ENCODE measurements at regions not wholly inside any gene's neighbourhood (a gene's known extent, or its start where the extent isn't known, plus 50 kb on each side); places are given as distances from the start of the nearest gene placed in this dataset.

GRCh38 chr5:16326137-16326536 lies 139.5 kb downstream of the ZNF622 start:
- H3K27ac Mint-ChIP-seq: no peak overlapping the region
- H3K4me1 Mint-ChIP-seq: no peaks in the 10 kb centered on the region
- intact Hi-C loops (cut with micrococcal nuclease): no loop called here
- POLR2A ChIA-PET: no interaction called here
- no peaks in the 10 kb centered on the region for H3K9me3 Mint-ChIP-seq
- no peak for TF ChIP-seq CTCF (IDR thresholded peaks at IDR 0.05)
- no peaks in the 10 kb centered on the region for H3K36me3 Mint-ChIP-seq (ENCODE audit: low read depth)
- H3K4me3 Mint-ChIP-seq: no peak overlapping the region
- CTCF ChIA-PET: no interaction called here
- DNase-seq: no peak
- no peaks in the 10 kb centered on the region for H3K27me3 Mint-ChIP-seq
- no peak for ATAC-seq (ENCODE audit: low read depth)

- no peaks in the 10 kb centered on the region for H3K36me3 Mint-ChIP-seq (ENCODE audit: low read depth)
- no peaks in the 10 kb centered on the region for H3K4me1 Mint-ChIP-seq
- CTCF ChIA-PET: no interaction called here
These were observed 141.7 kb upstream of the MARCHF11 start for GRCh38 chr5:16321284-16321683.

GRCh38 chr5:16315501-16315900 lies 135.9 kb upstream of the MARCHF11 start:
- no peak overlapping the region for H3K27ac Mint-ChIP-seq
- H3K27me3 Mint-ChIP-seq: no peaks in the 10 kb centered on the region
- no peak for TF ChIP-seq CTCF (IDR thresholded peaks at IDR 0.05)
- H3K4me3 Mint-ChIP-seq: no peak overlapping the region
- ATAC-seq (ENCODE audit: low read depth) (no peak), DNase-seq (no peak)
- CTCF ChIA-PET: no interaction called here
- no peaks in the 10 kb centered on the region for H3K36me3 Mint-ChIP-seq (ENCODE audit: low read depth)
- intact Hi-C loops (cut with micrococcal nuclease): no loop called here
- no peaks in the 10 kb centered on the region for H3K9me3 Mint-ChIP-seq
- POLR2A ChIA-PET: no interaction called here
- no peaks in the 10 kb centered on the region for H3K4me1 Mint-ChIP-seq

More at GRCh38 chr5:16321284-16321683, 141.7 kb upstream of the MARCHF11 start:
- no peak for TF ChIP-seq CTCF (IDR thresholded peaks at IDR 0.05)
- no peak for ATAC-seq (ENCODE audit: low read depth)
- Mint-ChIP-seq H3K27me3 (no peaks in the 10 kb centered on the region), H3K4me3 (no peak overlapping the region), H3K9me3 (no peaks in the 10 kb centered on the region), H3K27ac (no peak overlapping the region)
- intact Hi-C loops (cut with micrococcal nuclease): no loop called here
- no peak for DNase-seq
- POLR2A ChIA-PET: no interaction called here

- Mint-ChIP-seq H3K4me3 (no peak overlapping the region), H3K4me1 (no peaks in the 10 kb centered on the region), H3K27me3 (no peaks in the 10 kb centered on the region), H3K9me3 (no peaks in the 10 kb centered on the region), H3K27ac (no peak overlapping the region), H3K36me3 (ENCODE audit: low read depth) (no peaks in the 10 kb centered on the region)
- ATAC-seq (ENCODE audit: low read depth) (no peak), DNase-seq (no peak)
- intact Hi-C loops (cut with micrococcal nuclease): no loop called here
- ChIA-PET CTCF (no interaction called here), POLR2A (no interaction called here)
- no peak for TF ChIP-seq CTCF (IDR thresholded peaks at IDR 0.05)
These were observed 134.2 kb upstream of the MARCHF11 start for GRCh38 chr5:16313761-16314160.

GRCh38 chr5:16312785-16313184 lies 133.2 kb upstream of the MARCHF11 start:
- no peak for ATAC-seq (ENCODE audit: low read depth)
- CTCF ChIA-PET: no interaction called here
- POLR2A ChIA-PET: no interaction called here

More at GRCh38 chr5:16312785-16313184, 133.2 kb upstream of the MARCHF11 start:
- H3K27me3 Mint-ChIP-seq: no peaks in the 10 kb centered on the region
- no peak overlapping the region for H3K4me3 Mint-ChIP-seq
- no peak overlapping the region for H3K27ac Mint-ChIP-seq
- no peaks in the 10 kb centered on the region for H3K36me3 Mint-ChIP-seq (ENCODE audit: low read depth)
- no peak for DNase-seq
- no peak for TF ChIP-seq CTCF (IDR thresholded peaks at IDR 0.05)
- intact Hi-C loops (cut with micrococcal nuclease): no loop called here
- H3K9me3 Mint-ChIP-seq: no peaks in the 10 kb centered on the region
- H3K4me1 Mint-ChIP-seq: no peaks in the 10 kb centered on the region

All from activated B cell treated with CpG ODN at 0.5 μM for 24 hours (primary cell).